H1 (cell line): ENCODE measurements at regions not wholly inside any gene's neighbourhood (a gene's known extent, or its start where the extent isn't known, plus 50 kb on each side); places are given as distances from the start of the nearest gene placed in this dataset.

Experiments used
- CTCF ChIA-PET: fragments of 300-600 bp; sonication (Branson Sonifier 250); formaldehyde crosslinking; loops from one replicate; lab custom pipeline; 2021; ENCODE audit not compliant: partially characterized antibody; lab: Charles Lee
- POLR2A ChIA-PET: fragments of 300-600 bp; sonication (Branson Sonifier 250); formaldehyde crosslinking; loops from one replicate; lab custom pipeline; 2021; ENCODE audit warnings: inconsistent platforms; ENCODE audit not compliant: partially characterized antibody; lab: Charles Lee
- DNase-seq, 2 experiments: peaks; one replicate each; pipeline versions ENCODE4 v3.0.0 to v3.0.0-alpha.2; 2010 to 2022; ENCODE audit warnings: low spot score in 2 of 2, low read depth in 1 of 2, mixed read lengths in 1 of 2
- FAIRE-seq: peaks from 2 replicates; lab custom pipeline; 2011; peaks lifted over from hg19 to GRCh38; lab: Jason Lieb, UNC
- H2AFZ ChIP-seq: 2 replicates; pipeline ENCODE4 v1.8.1; 2012; ENCODE audit warnings: low read length, inconsistent platforms
- H2AK5ac ChIP-seq: 2 replicates; pipeline ENCODE4 v1.6.1; 2013; ENCODE audit warnings: low read depth, low read length
- H2BK120ac ChIP-seq: replicated peaks from 2 replicates; pipeline ENCODE3; 2013; ENCODE audit warnings: low read depth, low read length, inconsistent platforms
- H2BK12ac ChIP-seq: 2 replicates; pipeline ENCODE4 v1.6.1; 2013; ENCODE audit warnings: low read depth, low read length
- H2BK15ac ChIP-seq: 2 replicates; pipeline ENCODE4 v1.6.1; 2013; ENCODE audit warnings: low read length
- H2BK20ac ChIP-seq: 2 replicates; pipeline ENCODE4 v1.6.1; 2013; ENCODE audit warnings: low read length
- H2BK5ac ChIP-seq: 2 replicates; pipeline ENCODE4 v1.6.1; 2013; ENCODE audit warnings: low read depth, low read length
- H3K14ac ChIP-seq: 2 replicates; pipeline ENCODE4 v1.6.1; 2013; ENCODE audit warnings: inconsistent platforms; ENCODE audit not compliant: insufficient read length
- H3K18ac ChIP-seq: 2 replicates; pipeline ENCODE4 v1.6.1; 2013; ENCODE audit warnings: low read length; ENCODE audit errors: extremely low read depth
- H3K23ac ChIP-seq: 2 replicates; pipeline ENCODE4 v1.6.1; 2013; ENCODE audit warnings: inconsistent platforms; ENCODE audit not compliant: insufficient read length
- H3K23me2 ChIP-seq: 2 replicates; pipeline ENCODE4 v1.6.1; 2013; ENCODE audit warnings: low read depth, low read length
- H3K27ac ChIP-seq: 2 replicates; pipeline ENCODE4 v1.6.1; 2011; ENCODE audit warnings: low read depth, low read length, inconsistent platforms
- H3K27me3 ChIP-seq, 4 experiments: replicated peaks in 1 of 4; 1 replicate in 1 of 4; 2 replicates in 3 of 4; pipeline versions ENCODE4 v1.6.1 to v1.8.1; 2011 to 2013; ENCODE audit warnings: low read length in 3 of 4, mild to moderate bottlenecking in 3 of 4, inconsistent platforms in 2 of 4, mixed read lengths in 2 of 4, moderate library complexity in 1 of 4; ENCODE audit not compliant: control insufficient read depth in 3 of 4, insufficient read depth in 3 of 4; ENCODE audit errors: extremely low read depth in 1 of 4
- H3K36me3 ChIP-seq, 4 experiments: 2 replicates each; pipeline versions ENCODE4 v1.6.1 to v1.8.1; 2011 to 2013; ENCODE audit warnings: mild to moderate bottlenecking in 4 of 4, low read length in 3 of 4, moderate library complexity in 2 of 4, control low read depth in 1 of 4, inconsistent platforms in 1 of 4; ENCODE audit not compliant: insufficient read depth in 4 of 4, control insufficient read depth in 2 of 4
- H3K4ac ChIP-seq: replicated peaks from 2 replicates; pipeline ENCODE3; 2013; ENCODE audit warnings: low read length, low read depth, mixed read lengths, inconsistent platforms; ENCODE audit not compliant: insufficient read length
- H3K4me1 ChIP-seq, 4 experiments: replicated peaks in 1 of 4; 1 replicate in 1 of 4; 2 replicates in 3 of 4; pipeline versions ENCODE4 v1.6.1 to v1.8.1; 2011 to 2013; ENCODE audit warnings: low read length in 3 of 4, inconsistent platforms in 2 of 4, mixed read lengths in 1 of 4; ENCODE audit not compliant: insufficient read depth in 4 of 4, control insufficient read depth in 3 of 4
- H3K4me2 ChIP-seq, 2 experiments: 2 replicates each; pipeline versions ENCODE4 v1.6.1 to v1.8.1; 2011 to 2013; ENCODE audit warnings: low read depth in 2 of 2, low read length in 2 of 2, control low read depth in 1 of 2, inconsistent platforms in 1 of 2, mild to moderate bottlenecking in 1 of 2; ENCODE audit not compliant: insufficient read depth in 1 of 2
- H3K4me3 ChIP-seq, 4 experiments: fragments of 200-600, 300-600 bp in 1 of 4; sonication (generic), shearing (Covaris generic), sonication (Bioruptor Twin) in 1 of 4; 2 replicates each; pipeline versions ENCODE4 v1.5.1 to v1.8.1; 2011 to 2016; ENCODE audit warnings: low read length in 4 of 4, low read depth in 3 of 4, control low read depth in 2 of 4, inconsistent platforms in 2 of 4, mild to moderate bottlenecking in 2 of 4, mixed read lengths in 1 of 4, moderate library complexity in 1 of 4; ENCODE audit not compliant: insufficient read depth in 2 of 4; ENCODE audit errors: extremely low read depth in 1 of 4
- H3K56ac ChIP-seq: replicated peaks from 2 replicates; pipeline ENCODE3; 2013; ENCODE audit warnings: low read depth, mild to moderate bottlenecking, mixed read lengths, low read length, inconsistent platforms; ENCODE audit not compliant: insufficient read length
- H3K79me1 ChIP-seq: 2 replicates; pipeline ENCODE4 v1.6.1; 2013; ENCODE audit warnings: low read depth, low read length, control low read depth
- H3K79me2 ChIP-seq, 2 experiments: 2 replicates each; pipeline versions ENCODE4 v1.6.1 to v1.8.1; 2012 to 2013; ENCODE audit warnings: low read length in 2 of 2, mild to moderate bottlenecking in 2 of 2, inconsistent platforms in 1 of 2; ENCODE audit not compliant: insufficient read depth in 2 of 2, control insufficient read depth in 1 of 2
- H3K9ac ChIP-seq, 4 experiments: replicated peaks in 1 of 4; 1 replicate in 1 of 4; 2 replicates in 3 of 4; pipeline versions ENCODE4 v1.6.1 to v1.8.1; 2011 to 2013; ENCODE audit warnings: low read depth in 3 of 4, low read length in 3 of 4, control low read depth in 2 of 4, mild to moderate bottlenecking in 2 of 4, moderate library complexity in 2 of 4, inconsistent platforms in 1 of 4; ENCODE audit errors: extremely low read depth in 1 of 4
- H3K9me3 ChIP-seq, 2 experiments: 2 replicates each; pipeline versions ENCODE4 v1.6.1 to v1.8.1; 2012 to 2013; ENCODE audit warnings: mild to moderate bottlenecking in 2 of 2, moderate library complexity in 2 of 2, control low read depth in 1 of 2, inconsistent platforms in 1 of 2, low read depth in 1 of 2, low read length in 1 of 2, mixed read lengths in 1 of 2; ENCODE audit not compliant: insufficient read depth in 2 of 2
- H4K20me1 ChIP-seq, 2 experiments: replicated peaks in 1 of 2; 2 replicates each; pipeline versions ENCODE3 to v1.8.1; 2011 to 2013; ENCODE audit warnings: inconsistent platforms in 2 of 2, low read length in 2 of 2, mild to moderate bottlenecking in 1 of 2; ENCODE audit not compliant: insufficient read depth in 2 of 2, control insufficient read depth in 1 of 2
- H4K5ac ChIP-seq: 2 replicates; pipeline ENCODE4 v1.6.1; 2013; ENCODE audit warnings: low read length, low read depth, mixed read lengths, inconsistent platforms; ENCODE audit not compliant: insufficient read length
- H4K8ac ChIP-seq: 2 replicates; pipeline ENCODE4 v1.8.0; 2013; ENCODE audit warnings: mild to moderate bottlenecking, moderate library complexity, low read length, inconsistent platforms; ENCODE audit not compliant: insufficient read depth; ENCODE audit errors: extremely low read depth
- H4K91ac ChIP-seq: replicated peaks from 2 replicates; pipeline ENCODE3; 2013; ENCODE audit warnings: low read length, mixed read lengths, inconsistent platforms; ENCODE audit not compliant: insufficient read length
- GABPA ChIP-seq: IDR thresholded peaks from 2 replicates; pipeline ENCODE4 v1.6.1; 2011; ENCODE audit warnings: mild to moderate bottlenecking, low read length, moderate library complexity, borderline replicate concordance; ENCODE audit not compliant: insufficient read depth
- HDAC6 ChIP-seq: IDR thresholded peaks from one replicate; pipeline ENCODE4 v1.7.1; 2012; ENCODE audit warnings: low read depth, mild to moderate bottlenecking, inconsistent platforms, low read length, moderate library complexity
- YY1 ChIP-seq: IDR thresholded peaks from 2 replicates; pipeline ENCODE4 v1.6.1; 2011; ENCODE audit warnings: low read depth, mild to moderate bottlenecking, low read length
- WGBS, 2 experiments: shearing (Covaris generic) in 1 of 2; methylation state at CpG; one replicate each; pipeline versions ENCODE4 v1.1.6 to v1.1.7; 2013 to 2015; ENCODE audit warnings: low lambda C conversion rate in 2 of 2, mixed read lengths in 2 of 2, inconsistent platforms in 1 of 2, low coverage in 1 of 2, missing lambda C conversion rate in 1 of 2; ENCODE audit not compliant: insufficient replicate concordance in 2 of 2, insufficient coverage in 1 of 2, insufficient read length in 1 of 2; ENCODE audit errors: extremely low coverage in 1 of 2, missing lambda C conversion rate in 1 of 2; 5-methylcytosine and 5-hydroxymethylcytosine counted together

- no peak overlapping the region for H3K4me3 ChIP-seq
- CTCF ChIA-PET: interaction anchor here (0.5 to 1.8 kb wide), 4 partner anchors 9 to 108 kb away, joined by 3 to 7 read pairs (median 4); no protein-coding TSS in a partner anchor
- no peak overlapping the region for H4K91ac ChIP-seq
- TF ChIP-seq HDAC6: no peak
- no peak for TF ChIP-seq YY1
- no peak for TF ChIP-seq GABPA
Measured at GRCh38 chr7:108722561-108722960, 152.9 kb downstream of the DNAJB9 start.

More at GRCh38 chr7:108722561-108722960, 152.9 kb downstream of the DNAJB9 start:
- Histone ChIP-seq H4K20me1 (no peaks in the 10 kb centered on the region), H2AFZ (no peak overlapping the region), H3K27ac (no peak overlapping the region), H3K18ac (no peak overlapping the region), H3K4me2 (no peak overlapping the region), H2BK20ac (no peak overlapping the region), H3K23me2 (no peaks in the 10 kb centered on the region), H3K9me3 (no peaks in the 10 kb centered on the region), H3K23ac (no peak overlapping the region), H3K9ac (no peak overlapping the region), H3K36me3 (no peaks in the 10 kb centered on the region), H3K79me2 (no peaks in the 10 kb centered on the region), H2AK5ac (no peak overlapping the region), H2BK120ac (no peak overlapping the region), H3K14ac (no peak overlapping the region), H2BK12ac (no peak overlapping the region), H2BK5ac (no peak overlapping the region), H3K27me3 (peaks cover 0 to 1% (median 0%) of the 10 kb centered on the region in 4 experiments; a peak in 1 of 7 replicates), H3K4ac (no peak overlapping the region), H3K56ac (no peak overlapping the region), H2BK15ac (no peak overlapping the region), H4K8ac (no peak overlapping the region), H3K4me1 (peaks cover 0 to 5% (median under 1%) of the 10 kb centered on the region in 4 experiments; a peak in 2 of 7 replicates), H3K79me1 (no peaks in the 10 kb centered on the region), H4K5ac (no peak overlapping the region)
- POLR2A ChIA-PET: no interaction called here
- WGBS, 2 experiments: 96% methylated on average over 1 of the region's 1 CpG; no CpG with 5 or more reads in 1 of the 2 experiments
- FAIRE-seq (no peak), DNase-seq (no peak)
